C4-2B (cell line): ENCODE measurements at regions not wholly inside any gene's neighbourhood (a gene's known extent, or its start where the extent isn't known, plus 50 kb on each side); places are given as distances from the start of the nearest gene placed in this dataset.
"Not testable (repeated sequence)": the region's sequence is repeated elsewhere in the genome, so short reads cannot be mapped to it uniquely, and the experiment has no call there.

Experiments
- H3K27ac ChIP-seq: fragments of 450-650 bp; 2 replicates; pipeline ENCODE4 v1.5.1; 2017
- ZFX ChIP-seq: fragments of 450-650 bp; IDR thresholded peaks from 2 replicates; pipeline ENCODE4 v1.6.1; 2017
- TF ChIP-seq, protein P1 (sequence below): fragments of 450-650 bp; conservative IDR thresholded peaks from 2 replicates; pipeline ENCODE4 v1.5.1; 2017; ENCODE audit warnings: mild to moderate bottlenecking

DNA sequence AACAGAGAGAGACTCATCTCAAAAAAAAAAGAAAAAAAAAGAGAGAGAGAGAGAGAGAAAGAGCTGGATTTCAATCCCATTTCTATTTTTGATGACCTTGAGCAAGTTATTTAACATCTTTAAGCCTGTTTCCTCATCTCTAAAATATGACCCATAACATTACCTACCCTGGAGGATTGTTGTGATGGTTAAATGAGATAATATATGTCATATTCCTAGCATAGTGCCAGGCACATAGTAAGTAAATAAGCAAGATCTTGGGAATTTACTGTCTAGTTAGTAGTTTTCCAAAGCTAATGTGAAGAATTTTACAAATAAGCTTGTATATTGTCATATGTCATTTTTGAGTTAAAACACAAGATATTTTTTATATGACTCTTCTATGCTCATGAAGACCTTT lies 236.5 kb downstream of the PHLDA1 start:
- no peak overlapping the region for H3K27ac ChIP-seq
- TF ChIP-seq, protein P1, sequence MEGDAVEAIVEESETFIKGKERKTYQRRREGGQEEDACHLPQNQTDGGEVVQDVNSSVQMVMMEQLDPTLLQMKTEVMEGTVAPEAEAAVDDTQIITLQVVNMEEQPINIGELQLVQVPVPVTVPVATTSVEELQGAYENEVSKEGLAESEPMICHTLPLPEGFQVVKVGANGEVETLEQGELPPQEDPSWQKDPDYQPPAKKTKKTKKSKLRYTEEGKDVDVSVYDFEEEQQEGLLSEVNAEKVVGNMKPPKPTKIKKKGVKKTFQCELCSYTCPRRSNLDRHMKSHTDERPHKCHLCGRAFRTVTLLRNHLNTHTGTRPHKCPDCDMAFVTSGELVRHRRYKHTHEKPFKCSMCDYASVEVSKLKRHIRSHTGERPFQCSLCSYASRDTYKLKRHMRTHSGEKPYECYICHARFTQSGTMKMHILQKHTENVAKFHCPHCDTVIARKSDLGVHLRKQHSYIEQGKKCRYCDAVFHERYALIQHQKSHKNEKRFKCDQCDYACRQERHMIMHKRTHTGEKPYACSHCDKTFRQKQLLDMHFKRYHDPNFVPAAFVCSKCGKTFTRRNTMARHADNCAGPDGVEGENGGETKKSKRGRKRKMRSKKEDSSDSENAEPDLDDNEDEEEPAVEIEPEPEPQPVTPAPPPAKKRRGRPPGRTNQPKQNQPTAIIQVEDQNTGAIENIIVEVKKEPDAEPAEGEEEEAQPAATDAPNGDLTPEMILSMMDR = no peak

DNA sequence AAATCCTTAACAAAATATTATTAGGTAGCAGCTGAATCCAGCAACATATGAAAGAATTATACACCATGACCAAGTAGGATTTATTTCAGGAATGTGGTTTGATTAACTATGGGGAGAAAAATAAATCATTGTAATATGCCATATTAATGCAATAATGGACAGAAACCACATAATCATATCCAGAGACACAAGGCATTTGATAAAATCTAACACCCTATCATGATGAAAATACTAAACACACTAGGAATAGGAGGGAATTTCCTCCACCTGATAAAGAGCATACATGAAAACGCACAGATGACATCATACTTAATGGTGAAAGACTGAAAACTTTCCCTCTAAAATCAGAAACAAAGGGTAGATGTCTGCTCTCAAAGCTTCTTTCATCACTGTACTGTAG lies 238.9 kb downstream of the PHLDA1 start:
- TF ChIP-seq ZFX = no peak
- TF ChIP-seq, protein P1 = no peak
- H3K27ac ChIP-seq = no peak overlapping the region

DNA sequence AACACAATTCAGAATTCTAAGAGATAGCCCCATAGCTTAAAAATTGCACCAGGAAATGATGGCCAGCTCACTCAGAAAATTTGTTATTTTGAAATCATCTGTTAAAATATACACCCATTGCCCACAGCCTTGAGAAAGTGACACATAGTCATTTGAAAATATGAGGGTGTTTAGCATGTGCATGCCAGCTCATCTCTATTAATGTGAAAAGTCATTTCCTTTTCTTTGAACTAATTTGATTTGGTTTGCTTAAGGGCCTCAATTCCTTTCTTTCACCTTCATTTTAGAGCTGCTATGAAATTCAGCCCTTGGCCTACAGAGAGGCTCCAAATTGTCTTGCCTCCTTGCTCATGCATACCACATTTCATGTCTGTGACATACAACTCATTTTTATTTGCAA lies 241.4 kb downstream of the PHLDA1 start:
- no peak overlapping the region for H3K27ac ChIP-seq
- TF ChIP-seq ZFX = no peak
- TF ChIP-seq, protein P1 = no peak

DNA sequence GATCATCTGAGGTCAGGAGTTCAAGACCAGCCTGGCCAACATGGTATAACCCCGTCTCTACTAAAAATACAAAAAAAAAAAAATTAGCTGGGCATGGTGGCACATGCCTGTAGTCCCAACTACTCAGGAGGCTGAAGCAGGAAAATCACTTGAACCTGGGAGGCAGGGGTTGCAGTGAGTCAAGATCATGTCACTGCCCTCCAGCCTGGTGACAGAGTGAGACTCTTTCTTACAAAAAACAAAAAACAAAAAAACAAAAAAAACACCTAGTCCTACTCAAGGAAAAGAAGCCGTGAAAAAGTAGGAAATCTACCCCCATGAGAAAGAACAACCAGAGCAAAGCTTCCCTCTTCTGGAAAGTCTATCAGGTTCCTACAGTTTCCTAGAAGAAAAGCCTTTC lies 244.4 kb downstream of the PHLDA1 start:
- not testable (repeated sequence) for H3K27ac ChIP-seq

DNA sequence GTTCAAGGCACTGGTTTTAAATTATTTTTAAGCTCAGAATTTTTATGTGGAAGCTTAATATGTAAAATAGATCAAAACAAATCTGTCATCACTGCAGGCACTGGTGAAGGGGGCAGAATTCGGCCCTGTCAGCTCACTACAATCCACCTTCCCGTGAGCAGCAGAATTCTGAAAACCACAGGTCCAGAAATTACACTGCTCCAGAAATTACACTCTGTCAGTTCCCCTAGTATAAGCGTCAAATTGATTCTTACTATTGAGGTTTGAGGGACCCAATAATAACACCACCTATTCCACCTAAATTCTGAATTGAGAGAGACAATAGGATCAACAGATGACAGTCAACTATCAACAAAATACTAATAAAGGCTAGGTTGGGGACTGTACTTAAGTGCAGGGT lies 245.5 kb downstream of the PHLDA1 start:
- H3K27ac ChIP-seq = no peak overlapping the region
- TF ChIP-seq, protein P1 = no peak
- no peak for TF ChIP-seq ZFX

DNA sequence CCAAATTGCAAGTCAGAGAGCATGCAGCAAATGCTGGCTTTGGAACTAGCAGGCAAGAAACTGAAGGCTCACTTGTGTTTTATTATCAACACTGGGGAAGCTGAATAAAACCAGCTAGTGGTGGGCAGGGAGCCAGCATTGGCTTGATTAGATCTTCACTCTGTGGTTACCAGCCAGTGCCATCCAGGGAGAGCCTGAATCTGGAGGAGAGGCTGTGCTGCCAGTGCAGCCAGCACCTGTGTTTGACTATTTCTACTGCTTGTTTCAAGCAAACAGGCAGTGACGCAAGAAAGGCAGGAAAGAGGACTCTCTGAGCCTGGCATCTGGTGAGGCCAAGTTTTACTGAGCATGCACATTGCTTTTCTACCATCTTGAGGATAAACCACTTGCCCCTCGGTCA lies 247.0 kb downstream of the PHLDA1 start:
- TF ChIP-seq, protein P1 = no peak
- TF ChIP-seq ZFX = no peak
- peak overlapping the region; percentile 53 for H3K27ac ChIP-seq

DNA sequence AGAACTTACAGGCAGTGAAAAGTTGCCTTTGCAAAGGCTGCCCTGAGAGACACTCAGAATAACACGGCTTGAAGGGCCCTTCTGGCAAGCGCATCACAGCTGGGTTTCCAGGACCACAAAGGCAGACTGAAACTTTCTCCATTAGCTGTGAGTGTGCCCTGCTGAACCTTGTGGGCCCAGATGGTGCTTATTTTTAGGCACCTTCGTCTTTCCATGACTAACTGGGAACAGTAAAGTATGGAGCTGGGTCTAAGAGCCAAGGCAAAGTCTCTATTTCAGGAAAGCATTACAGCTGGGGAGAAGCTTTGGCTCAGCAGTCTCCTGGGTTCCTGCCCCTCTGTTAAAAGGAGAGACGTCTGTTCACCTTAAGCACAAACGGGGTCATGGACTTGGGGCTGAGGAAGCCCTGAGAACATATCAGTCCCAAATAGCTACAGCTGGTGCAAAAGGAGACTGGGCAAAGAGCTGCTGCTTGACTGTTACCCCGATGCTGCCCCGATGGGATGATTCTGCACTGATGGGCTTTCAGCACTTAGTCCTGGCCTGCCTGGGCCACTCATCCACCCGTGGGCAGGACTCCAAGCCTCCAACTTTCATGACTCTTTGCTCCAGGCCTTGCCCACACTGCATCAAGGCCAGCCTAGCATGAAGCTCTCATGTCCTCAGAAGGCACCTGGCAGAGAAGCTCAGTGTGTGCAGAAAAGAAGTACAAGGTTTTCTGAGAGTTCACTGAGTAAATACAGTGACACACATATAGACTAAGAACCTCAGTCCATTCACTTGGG lies 248.3 kb downstream of the PHLDA1 start:
- peak overlapping the region; percentile 53 for H3K27ac ChIP-seq
- TF ChIP-seq ZFX = no peak
- TF ChIP-seq, protein P1 = no peak

DNA sequence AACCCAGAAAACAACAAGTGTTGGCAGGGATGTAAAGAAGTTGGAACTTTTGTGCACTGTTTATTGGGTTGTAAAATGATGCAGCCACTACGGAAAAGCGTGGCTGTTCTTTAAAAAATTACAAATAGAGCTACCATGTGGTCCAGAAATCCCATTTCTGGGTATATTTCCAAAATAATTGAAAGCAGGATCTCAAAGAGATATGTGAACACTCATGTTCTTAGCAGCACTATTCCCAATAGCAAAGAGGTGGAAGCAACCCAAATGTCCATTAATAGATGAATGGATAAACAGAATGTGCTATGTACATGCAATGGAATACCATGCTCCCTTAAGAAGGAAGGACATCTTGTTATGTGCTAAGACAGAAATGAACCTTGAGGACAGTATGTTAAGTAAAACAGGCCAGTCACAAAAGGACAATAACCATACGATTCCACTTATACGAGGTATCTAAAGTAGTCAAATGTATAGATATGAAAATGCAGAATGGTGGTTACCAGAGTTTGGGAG lies 249.5 kb downstream of the PHLDA1 start:
- TF ChIP-seq ZFX = no peak
- TF ChIP-seq, protein P1 = no peak

More for the DNA sequence above, 249.5 kb downstream of the PHLDA1 start:
- no peak overlapping the region for H3K27ac ChIP-seq
